SH-SY5Y (cell line): ENCODE measurements at regions not wholly inside any gene's neighbourhood (a gene's known extent, or its start where the extent isn't known, plus 50 kb on each side); places are given as distances from the start of the nearest gene placed in this dataset.

Experiments used
- GATA2 ChIP-seq: IDR thresholded peaks from 2 replicates; pipeline ENCODE4 v1.6.1; 2011; ENCODE audit warnings: mild to moderate bottlenecking, low read depth, low read length
- GATA3 ChIP-seq: IDR thresholded peaks from 2 replicates; pipeline ENCODE4 v1.6.1; 2011; ENCODE audit warnings: low read depth, mild to moderate bottlenecking, low read length, moderate library complexity

DNA sequence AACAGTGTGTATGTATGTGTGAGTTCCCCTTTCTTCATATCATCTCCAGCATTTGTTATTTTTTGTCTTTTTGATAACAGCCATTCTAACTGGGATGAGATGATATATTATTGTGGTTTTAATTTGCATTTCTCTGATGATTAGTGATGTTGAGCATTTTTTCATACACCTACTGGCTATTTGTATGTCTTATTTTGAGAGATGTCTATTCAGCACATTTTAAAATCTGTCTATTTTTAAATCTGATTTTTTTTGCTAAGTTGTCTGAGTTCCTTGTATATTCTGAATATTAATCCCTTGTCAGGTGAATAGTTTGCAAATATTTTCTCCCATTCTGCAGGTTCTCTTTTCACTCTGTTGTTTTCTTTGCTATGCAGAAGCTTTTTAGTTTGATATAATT lies 469.1 kb downstream of the FUT8 start:
- TF ChIP-seq GATA3 (no peak), GATA2 (no peak)
